ENCODE measurements at regions not wholly inside any gene's neighbourhood (a gene's known extent, or its start where the extent isn't known, plus 50 kb on each side); places are given as distances from the start of the nearest gene placed in this dataset.
"Not testable (repeated sequence)": the region's sequence is repeated elsewhere in the genome, so short reads cannot be mapped to it uniquely, and the experiment has no call there.

DNA sequence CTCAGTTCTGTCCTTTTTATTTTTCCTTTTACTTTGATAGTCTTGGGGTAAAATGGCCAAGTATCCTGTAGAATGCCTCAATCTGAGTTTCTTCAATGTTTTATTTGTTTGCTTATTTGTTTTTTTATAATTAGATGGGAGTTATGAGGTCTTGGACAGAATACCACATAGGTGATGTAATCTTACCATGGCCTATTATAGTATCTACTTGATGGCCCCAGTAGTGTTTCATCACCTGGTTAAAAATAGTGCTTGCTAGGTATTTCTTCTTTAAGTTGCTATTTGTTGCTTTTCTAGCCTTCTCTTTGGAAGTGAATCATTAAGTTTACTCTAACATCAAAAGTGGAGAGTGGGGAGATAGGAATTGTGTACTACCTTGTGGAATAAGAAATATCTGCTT lies 1020.0 kb upstream of the KCND2 start:
- intact Hi-C loops (cut with DNase I) = no loop called here
- H3K4me3 ChIP-seq = no peak overlapping the region
- TF ChIP-seq, protein P1, sequence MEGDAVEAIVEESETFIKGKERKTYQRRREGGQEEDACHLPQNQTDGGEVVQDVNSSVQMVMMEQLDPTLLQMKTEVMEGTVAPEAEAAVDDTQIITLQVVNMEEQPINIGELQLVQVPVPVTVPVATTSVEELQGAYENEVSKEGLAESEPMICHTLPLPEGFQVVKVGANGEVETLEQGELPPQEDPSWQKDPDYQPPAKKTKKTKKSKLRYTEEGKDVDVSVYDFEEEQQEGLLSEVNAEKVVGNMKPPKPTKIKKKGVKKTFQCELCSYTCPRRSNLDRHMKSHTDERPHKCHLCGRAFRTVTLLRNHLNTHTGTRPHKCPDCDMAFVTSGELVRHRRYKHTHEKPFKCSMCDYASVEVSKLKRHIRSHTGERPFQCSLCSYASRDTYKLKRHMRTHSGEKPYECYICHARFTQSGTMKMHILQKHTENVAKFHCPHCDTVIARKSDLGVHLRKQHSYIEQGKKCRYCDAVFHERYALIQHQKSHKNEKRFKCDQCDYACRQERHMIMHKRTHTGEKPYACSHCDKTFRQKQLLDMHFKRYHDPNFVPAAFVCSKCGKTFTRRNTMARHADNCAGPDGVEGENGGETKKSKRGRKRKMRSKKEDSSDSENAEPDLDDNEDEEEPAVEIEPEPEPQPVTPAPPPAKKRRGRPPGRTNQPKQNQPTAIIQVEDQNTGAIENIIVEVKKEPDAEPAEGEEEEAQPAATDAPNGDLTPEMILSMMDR (IDR thresholded peaks at IDR 0.05) = no peak
- no peaks in the 10 kb centered on the region for H3K36me3 ChIP-seq (ENCODE audit: insufficient read depth in 1 of 2, low read depth in 1 of 2)
- no peak overlapping the region for H3K27ac ChIP-seq
- no peaks in the 10 kb centered on the region for H3K9me3 ChIP-seq
- DNase-seq = no peak
- no peaks in the 10 kb centered on the region for H3K27me3 ChIP-seq (ENCODE audit: insufficient read depth in 3 of 3, low read length in 2 of 3)
- no peak for ATAC-seq
- no peaks in the 10 kb centered on the region for H3K4me1 ChIP-seq

DNA sequence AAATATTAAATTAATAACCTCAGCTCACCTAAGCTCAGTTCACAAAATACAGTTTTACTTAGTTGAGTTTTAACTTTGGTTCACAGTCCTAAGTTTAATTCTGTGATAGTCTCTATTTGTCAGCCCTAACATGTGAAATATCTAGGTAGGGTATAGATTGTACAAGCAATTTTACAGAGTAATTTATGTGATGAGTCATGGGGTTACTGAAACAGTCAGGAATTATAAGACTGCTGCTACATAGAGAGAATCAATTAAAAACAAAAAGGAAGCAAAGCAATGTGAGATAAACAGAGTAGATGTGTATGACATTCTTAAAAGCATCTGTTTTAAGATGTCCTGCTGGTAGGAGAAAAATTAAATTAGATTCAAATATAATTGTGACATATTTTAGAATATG lies 1018.2 kb upstream of the KCND2 start:
- H3K27ac ChIP-seq = no peak overlapping the region
- no peaks in the 10 kb centered on the region for H3K9me3 ChIP-seq
- DNase-seq = no peak
- TF ChIP-seq, protein P1 (IDR thresholded peaks at IDR 0.05) = no peak
- no peaks in the 10 kb centered on the region for H3K36me3 ChIP-seq (ENCODE audit: insufficient read depth in 1 of 2, low read depth in 1 of 2)
- intact Hi-C loops (cut with DNase I) = no loop called here
- H3K4me1 ChIP-seq = no peaks in the 10 kb centered on the region
- H3K27me3 ChIP-seq (ENCODE audit: insufficient read depth in 3 of 3, low read length in 2 of 3) = no peaks in the 10 kb centered on the region
- no peak overlapping the region for H3K4me3 ChIP-seq
- ATAC-seq = no peak

DNA sequence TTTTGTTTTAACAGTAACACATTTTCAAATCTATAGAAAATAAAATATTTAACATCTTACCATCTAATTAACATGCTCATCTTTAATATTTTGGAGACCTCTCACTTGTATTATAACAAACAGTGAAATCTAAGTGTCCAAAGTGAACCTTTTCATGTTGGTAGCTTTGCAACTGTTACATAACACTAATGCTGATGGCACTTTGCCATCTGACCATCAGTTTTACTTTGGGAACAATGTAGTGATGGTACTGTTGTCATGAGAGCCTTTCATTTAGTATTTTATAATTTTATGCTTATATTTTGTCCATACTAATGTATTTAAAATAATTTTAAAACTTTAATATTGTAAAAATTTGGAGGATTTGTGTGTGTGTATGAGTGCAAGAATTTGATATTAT lies 1017.0 kb upstream of the KCND2 start:
- DNase-seq (no peak), ATAC-seq (no peak)
- Histone ChIP-seq H3K9me3 (no peaks in the 10 kb centered on the region), H3K27ac (no peak overlapping the region), H3K27me3 (ENCODE audit: insufficient read depth in 3 of 3, low read length in 2 of 3) (no peaks in the 10 kb centered on the region), H3K4me1 (no peaks in the 10 kb centered on the region), H3K4me3 (no peak overlapping the region), H3K36me3 (ENCODE audit: insufficient read depth in 1 of 2, low read depth in 1 of 2) (no peaks in the 10 kb centered on the region)
- intact Hi-C loops (cut with DNase I) = no loop called here
- TF ChIP-seq, protein P1 (IDR thresholded peaks at IDR 0.05) = no peak

DNA sequence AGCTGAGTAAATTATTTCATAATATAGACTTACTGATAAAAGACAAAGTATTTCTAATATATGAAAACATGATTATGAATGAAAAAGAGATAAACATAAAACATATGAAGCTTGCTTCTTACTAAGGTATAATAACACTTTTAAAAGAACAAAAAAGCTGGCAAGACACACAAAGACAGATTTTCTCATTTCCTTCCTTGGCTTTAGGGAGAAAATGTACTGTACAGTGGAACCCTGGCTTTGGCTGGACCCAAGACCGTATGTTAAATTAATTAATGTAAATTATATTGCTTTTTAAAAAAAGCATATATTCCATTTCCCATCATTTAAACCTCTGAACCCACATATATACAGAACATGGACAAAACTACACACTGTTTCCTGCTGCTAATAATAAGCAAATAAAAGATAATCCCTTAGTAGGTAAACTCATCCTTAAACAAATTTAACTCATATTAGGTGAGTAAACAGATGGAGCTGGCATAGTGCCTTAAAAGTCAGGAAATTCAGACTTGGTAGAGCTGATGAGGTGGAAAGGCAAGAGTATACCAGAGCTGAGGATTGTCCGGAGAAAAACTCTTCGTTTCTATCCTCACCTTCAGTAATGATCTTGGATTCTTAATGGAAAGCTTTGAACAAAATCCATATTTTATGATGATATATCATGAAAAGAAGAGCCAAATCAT lies 1016.4 kb upstream of the KCND2 start:
- Histone ChIP-seq H3K9me3 (no peaks in the 10 kb centered on the region), H3K36me3 (ENCODE audit: insufficient read depth in 1 of 2, low read depth in 1 of 2) (no peaks in the 10 kb centered on the region), H3K4me1 (no peaks in the 10 kb centered on the region), H3K27me3 (ENCODE audit: insufficient read depth in 3 of 3, low read length in 2 of 3) (no peaks in the 10 kb centered on the region), H3K27ac (no peak overlapping the region), H3K4me3 (no peak overlapping the region)
- TF ChIP-seq, protein P1 (IDR thresholded peaks at IDR 0.05) = no peak
- DNase-seq (no peak), ATAC-seq (no peak)
- WGBS, 3 donors = 68 to 84% (median 80%) methylated on average over 3 of the region's 3 CpGs
- intact Hi-C loops (cut with DNase I) = no loop called here

DNA sequence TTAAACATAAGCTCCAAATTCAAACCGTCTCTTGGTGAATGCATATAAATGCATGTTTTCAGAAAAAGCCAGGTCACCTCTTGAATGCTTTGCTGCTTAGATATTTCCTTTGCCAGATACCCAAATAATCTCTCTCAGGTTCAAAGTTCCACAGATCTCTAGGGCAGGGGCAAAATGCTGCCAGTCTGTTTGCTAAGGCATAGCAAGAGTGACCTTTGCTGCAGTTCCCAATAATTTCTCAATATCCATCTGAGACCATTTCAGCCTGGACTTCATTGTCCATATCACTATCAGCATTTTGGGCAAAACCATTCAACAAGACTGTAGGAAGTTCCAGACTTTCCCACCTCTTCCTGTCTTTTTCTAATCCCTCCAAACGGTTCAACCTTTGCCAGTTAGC lies 1006.2 kb upstream of the KCND2 start:
- ATAC-seq; intact Hi-C loops (cut with DNase I); H3K27ac ChIP-seq; H3K4me3 ChIP-seq; DNase-seq; H3K27me3 ChIP-seq (ENCODE audit: insufficient read depth in 3 of 3, low read length in 2 of 3); H3K4me1 ChIP-seq; H3K36me3 ChIP-seq (ENCODE audit: insufficient read depth in 1 of 2, low read depth in 1 of 2); H3K9me3 ChIP-seq: not testable (repeated sequence)
- 61 to 72% (median 70%) methylated on average over 2 of the region's 2 CpGs for WGBS, 3 donors
